Right lobe of liver (tissue), 4 donors: ENCODE measurements at regions not wholly inside any gene's neighbourhood (a gene's known extent, or its start where the extent isn't known, plus 50 kb on each side); places are given as distances from the start of the nearest gene placed in this dataset.

Source experiments
- POLR2A ChIP-seq: fragments of 450-650 bp; IDR thresholded peaks from one replicate; pipeline ENCODE4 v1.6.1; 2017; ENCODE audit warnings: antibody characterized with exemption, mild to moderate bottlenecking
- TF ChIP-seq, protein P1 (sequence below), 4 donors: fragments of 200-600 bp in 3 of 4; fragments of 450-650 bp in 1 of 4; IDR thresholded peaks; one replicate each; pipeline versions ENCODE4 v1.5.1 to v1.8.0; 2016 to 2022; ENCODE audit warnings: antibody characterized with exemption in 4 of 4, mild to moderate bottlenecking in 2 of 4
- donor health status: DM: no; HTN: no; CAD: no.
- donor health status: DM: no; HTN: no; CAD: no.
- donor health status: DM: no; HTN: yes; CAD: no.

DNA sequence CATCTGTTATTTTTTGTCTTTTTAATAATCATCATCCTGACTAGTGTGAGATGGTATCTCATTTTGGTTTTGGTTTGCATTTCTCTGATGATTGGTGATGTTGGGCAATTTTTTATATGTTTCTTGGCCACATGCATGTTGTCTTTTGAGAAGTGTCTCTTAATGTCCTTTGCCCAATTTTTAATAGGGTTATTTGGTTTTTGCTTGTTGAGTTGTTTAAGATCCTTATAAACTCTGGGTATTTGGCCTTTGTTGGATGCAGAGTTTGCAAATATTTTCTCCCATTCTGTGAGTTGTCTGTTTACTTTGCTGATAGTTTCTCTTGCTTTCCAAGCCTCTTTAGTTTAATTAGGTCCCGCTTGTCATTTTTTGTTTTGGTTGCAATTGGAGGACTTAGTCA, 152.1 kb upstream of the MED14 start:
- TF ChIP-seq, protein P1, sequence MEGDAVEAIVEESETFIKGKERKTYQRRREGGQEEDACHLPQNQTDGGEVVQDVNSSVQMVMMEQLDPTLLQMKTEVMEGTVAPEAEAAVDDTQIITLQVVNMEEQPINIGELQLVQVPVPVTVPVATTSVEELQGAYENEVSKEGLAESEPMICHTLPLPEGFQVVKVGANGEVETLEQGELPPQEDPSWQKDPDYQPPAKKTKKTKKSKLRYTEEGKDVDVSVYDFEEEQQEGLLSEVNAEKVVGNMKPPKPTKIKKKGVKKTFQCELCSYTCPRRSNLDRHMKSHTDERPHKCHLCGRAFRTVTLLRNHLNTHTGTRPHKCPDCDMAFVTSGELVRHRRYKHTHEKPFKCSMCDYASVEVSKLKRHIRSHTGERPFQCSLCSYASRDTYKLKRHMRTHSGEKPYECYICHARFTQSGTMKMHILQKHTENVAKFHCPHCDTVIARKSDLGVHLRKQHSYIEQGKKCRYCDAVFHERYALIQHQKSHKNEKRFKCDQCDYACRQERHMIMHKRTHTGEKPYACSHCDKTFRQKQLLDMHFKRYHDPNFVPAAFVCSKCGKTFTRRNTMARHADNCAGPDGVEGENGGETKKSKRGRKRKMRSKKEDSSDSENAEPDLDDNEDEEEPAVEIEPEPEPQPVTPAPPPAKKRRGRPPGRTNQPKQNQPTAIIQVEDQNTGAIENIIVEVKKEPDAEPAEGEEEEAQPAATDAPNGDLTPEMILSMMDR (IDR thresholded peaks at IDR 0.05) = no peak
- TF ChIP-seq POLR2A = no peak
